ENCODE measurements at regions not wholly inside any gene's neighbourhood (a gene's known extent, or its start where the extent isn't known, plus 50 kb on each side); places are given as distances from the start of the nearest gene placed in this dataset.

DNA sequence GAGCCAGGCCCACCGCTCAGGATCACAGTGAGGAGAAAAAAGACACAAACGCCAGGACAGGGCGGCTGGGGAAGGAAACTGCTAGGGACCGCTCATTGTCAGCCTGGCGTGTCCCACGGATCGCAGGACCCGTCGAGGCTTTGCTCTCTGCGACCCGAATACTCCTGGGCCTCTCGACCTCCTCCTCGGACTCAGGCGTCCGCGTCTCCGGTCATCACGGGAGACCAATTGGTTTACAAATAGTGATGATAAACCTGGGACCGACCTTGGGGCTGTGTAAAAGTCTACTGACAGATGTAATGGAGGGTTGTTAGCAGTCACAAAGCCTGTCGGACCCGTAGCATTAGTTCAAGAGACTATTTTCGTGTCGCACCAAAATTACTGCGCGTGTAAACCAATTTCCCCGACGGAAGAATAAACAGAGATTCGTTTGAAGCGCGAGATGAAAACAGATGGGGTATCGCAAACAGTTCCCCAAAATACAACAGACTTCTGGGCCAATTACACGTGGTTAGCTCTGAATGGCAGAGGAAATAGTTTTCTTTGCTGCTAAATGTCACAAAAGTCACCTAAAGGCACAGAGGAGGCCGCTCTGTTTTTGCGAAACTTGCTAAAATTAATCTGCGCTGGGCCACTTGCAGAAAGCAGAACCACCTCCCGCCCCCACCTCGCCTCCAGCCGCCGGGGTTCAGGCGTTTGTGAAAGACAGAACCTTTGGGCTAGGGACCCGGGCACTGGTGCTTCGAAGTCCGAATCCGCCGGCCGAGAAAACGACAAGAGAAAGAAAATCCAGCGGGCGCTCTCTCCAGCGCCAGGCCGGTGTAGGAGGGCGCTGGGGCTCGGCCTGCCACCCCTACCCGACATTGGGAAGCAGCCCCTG lies 67.6 kb downstream of the FOXD1 start:
- H3K27ac ChIP-seq, result no peak overlapping the region
- TF ChIP-seq CTCF (conservative IDR thresholded peaks at IDR 0.05), result no peak
- no peak for TF ChIP-seq ZFX (IDR thresholded peaks at IDR 0.05)

- TF ChIP-seq ZFX (IDR thresholded peaks at IDR 0.05), result no peak
- no peak for TF ChIP-seq CTCF (conservative IDR thresholded peaks at IDR 0.05)
Measured at GRCh38 chr5:73380041-73380440, 68.5 kb downstream of the FOXD1 start.

GRCh38 chr5:73379435-73379834 lies 69.1 kb downstream of the FOXD1 start:
- no peak for TF ChIP-seq ZFX (IDR thresholded peaks at IDR 0.05)
- no peak for TF ChIP-seq CTCF (conservative IDR thresholded peaks at IDR 0.05)
- no peak overlapping the region for H3K27ac ChIP-seq

More at GRCh38 chr5:73380041-73380440, 68.5 kb downstream of the FOXD1 start:
- no peak overlapping the region for H3K27ac ChIP-seq

DNA sequence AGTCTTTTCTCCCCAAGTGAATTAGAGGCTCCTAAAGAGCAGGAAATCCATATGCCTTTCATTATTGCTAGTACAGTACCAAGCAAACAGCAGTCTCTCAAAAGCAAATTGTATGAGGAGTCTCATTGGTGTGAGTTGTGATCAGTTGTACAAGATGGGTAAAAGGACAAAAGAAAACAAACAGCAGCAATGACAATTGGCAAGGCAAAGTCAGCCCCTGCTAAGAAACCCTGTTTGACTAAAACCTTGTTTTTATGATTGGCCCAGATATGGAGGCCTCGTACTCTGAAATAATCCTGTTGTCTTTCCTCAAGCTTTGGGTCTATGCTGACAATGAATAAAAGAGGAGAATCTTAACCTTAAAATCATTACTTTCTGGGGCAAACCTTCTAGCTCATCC lies 69.8 kb downstream of the FOXD1 start:
- TF ChIP-seq ZFX (IDR thresholded peaks at IDR 0.05), result no peak
- TF ChIP-seq CTCF (conservative IDR thresholded peaks at IDR 0.05), result no peak
- H3K27ac ChIP-seq, result no peak overlapping the region

GRCh38 chr5:73378070-73378469 lies 70.5 kb downstream of the FOXD1 start:
- no peak overlapping the region for H3K27ac ChIP-seq
- TF ChIP-seq ZFX (IDR thresholded peaks at IDR 0.05), result no peak
- TF ChIP-seq CTCF (conservative IDR thresholded peaks at IDR 0.05), result no peak

GRCh38 chr5:73376618-73377170 lies 71.9 kb downstream of the FOXD1 start:
- no peak for TF ChIP-seq CTCF (conservative IDR thresholded peaks at IDR 0.05)
- no peak for TF ChIP-seq ZFX (IDR thresholded peaks at IDR 0.05)
- H3K27ac ChIP-seq, result no peak overlapping the region

GRCh38 chr5:73375949-73376348 lies 72.6 kb downstream of the FOXD1 start:
- TF ChIP-seq ZFX (IDR thresholded peaks at IDR 0.05), result no peak
- TF ChIP-seq CTCF (conservative IDR thresholded peaks at IDR 0.05), result no peak
- H3K27ac ChIP-seq, result no peak overlapping the region
